ENCODE measurements at regions not wholly inside any gene's neighbourhood (a gene's known extent, or its start where the extent isn't known, plus 50 kb on each side); places are given as distances from the start of the nearest gene placed in this dataset.
"Not testable (repeated sequence)": the region's sequence is repeated elsewhere in the genome, so short reads cannot be mapped to it uniquely, and the experiment has no call there.

- Histone ChIP-seq H3K9ac (no peak overlapping the region), H3K9me3 (no peaks in the 10 kb centered on the region), H3K4me2 (no peak overlapping the region), H3K4me3 (no peak overlapping the region), H4K20me1 (no peaks in the 10 kb centered on the region), H3K27me3 (no peaks in the 10 kb centered on the region), H3K36me3 (no peaks in the 10 kb centered on the region), H3K27ac (no peak overlapping the region), H3K4me1 (peaks cover 9% of the 10 kb centered on the region)
- TF ChIP-seq Cebpa-rat (IDR thresholded peaks at IDR 0.05), result no peak
Measured at GRCh38 chr12:66808606-66809005, 129.7 kb upstream of the GRIP1 start.

- no peak for TF ChIP-seq Cebpa-rat (IDR thresholded peaks at IDR 0.05)
- Histone ChIP-seq H4K20me1 (no peaks in the 10 kb centered on the region), H3K9ac (no peak overlapping the region), H3K36me3 (no peaks in the 10 kb centered on the region), H3K4me2 (peak overlapping the region; percentile 40), H3K27ac (no peak overlapping the region), H3K27me3 (no peaks in the 10 kb centered on the region), H3K9me3 (no peaks in the 10 kb centered on the region), H3K4me1 (peaks cover 12% of the 10 kb centered on the region), H3K4me3 (no peak overlapping the region)
Measured at GRCh38 chr12:66813137-66813892, 134.4 kb upstream of the GRIP1 start.

- H3K4me2 ChIP-seq, result no peak overlapping the region
- H3K9ac ChIP-seq, result no peak overlapping the region
- H3K36me3 ChIP-seq, result no peaks in the 10 kb centered on the region
- no peak overlapping the region for H3K4me3 ChIP-seq
- no peak overlapping the region for H3K27ac ChIP-seq
- H3K4me1 ChIP-seq, result peaks cover 11% of the 10 kb centered on the region; the same call in 1 of the 2 replicates
- no peaks in the 10 kb centered on the region for H3K9me3 ChIP-seq
- TF ChIP-seq Cebpa-rat (IDR thresholded peaks at IDR 0.05), result no peak
- H3K27me3 ChIP-seq, result no peaks in the 10 kb centered on the region
- no peaks in the 10 kb centered on the region for H4K20me1 ChIP-seq
Measured at GRCh38 chr12:66819587-66819986, 140.7 kb upstream of the GRIP1 start.

DNA sequence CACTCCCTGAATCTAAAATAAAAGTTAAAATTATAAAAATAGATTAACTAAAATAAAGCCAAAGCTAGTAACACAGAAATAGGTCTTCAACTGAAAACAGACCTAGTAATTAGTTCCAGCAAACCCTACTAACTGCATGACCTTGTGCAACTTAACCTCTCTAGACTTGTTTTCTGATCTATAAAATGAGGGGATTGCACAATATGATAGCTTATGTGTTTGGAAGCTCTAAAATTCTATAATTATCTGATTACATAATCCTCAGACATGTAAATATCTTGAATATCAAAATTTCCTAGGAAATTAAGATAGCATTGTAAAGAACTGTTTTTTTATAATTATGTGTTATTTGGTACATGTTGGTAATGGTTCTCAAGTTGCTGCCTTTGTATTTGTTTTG is 144.1 kb upstream of the GRIP1 start:
- Histone ChIP-seq H4K20me1 (no peaks in the 10 kb centered on the region), H3K9me3 (no peaks in the 10 kb centered on the region), H3K4me2 (no peak overlapping the region), H3K36me3 (no peaks in the 10 kb centered on the region), H3K27me3 (no peaks in the 10 kb centered on the region), H3K9ac (no peak overlapping the region), H3K27ac (no peak overlapping the region), H3K4me3 (no peak overlapping the region), H3K4me1 (peaks cover 11% of the 10 kb centered on the region)
- TF ChIP-seq Cebpa-rat (IDR thresholded peaks at IDR 0.05), result no peak; the same call in 1 of the 2 replicates

DNA sequence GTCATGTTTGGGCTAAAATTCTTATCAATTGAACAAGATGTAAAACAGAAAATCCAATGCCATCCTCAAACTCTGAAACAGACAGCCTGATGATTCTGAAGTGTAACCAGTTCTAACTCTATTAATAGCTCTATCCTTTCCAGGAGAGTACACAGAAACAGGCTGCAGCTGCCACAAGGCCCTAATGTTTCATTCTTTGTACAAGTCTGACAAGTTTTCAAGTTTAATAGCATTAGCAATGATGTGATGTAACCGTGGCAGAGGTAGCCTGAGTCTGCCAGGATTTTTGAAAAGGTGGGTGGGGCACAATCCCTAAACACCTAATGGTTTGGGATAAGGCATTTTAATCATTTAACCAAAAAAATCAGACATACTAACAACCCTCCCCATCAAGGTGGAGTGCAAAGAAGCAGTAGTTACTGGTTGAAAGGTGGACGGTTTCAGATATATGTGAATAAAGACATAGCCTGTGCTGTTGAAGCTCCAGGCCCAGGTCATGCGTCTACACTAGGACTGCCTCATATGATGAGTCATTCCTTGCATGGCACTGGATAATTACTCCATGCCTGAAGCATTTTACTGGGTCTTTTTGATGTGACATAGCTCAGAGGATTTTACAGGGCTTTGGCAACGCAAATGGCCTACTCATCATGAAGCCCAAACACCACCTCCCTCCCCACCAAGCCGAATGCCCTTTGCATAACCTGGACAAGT is 145.1 kb upstream of the GRIP1 start:
- H3K4me3 ChIP-seq, result no peak overlapping the region
- H3K27me3 ChIP-seq, result no peaks in the 10 kb centered on the region
- no peak for TF ChIP-seq Cebpa-rat (IDR thresholded peaks at IDR 0.05)
- H4K20me1 ChIP-seq, result no peaks in the 10 kb centered on the region
- H3K9me3 ChIP-seq, result no peaks in the 10 kb centered on the region
- no peaks in the 10 kb centered on the region for H3K36me3 ChIP-seq
- peaks cover 16% of the 10 kb centered on the region for H3K4me1 ChIP-seq
- no peak overlapping the region for H3K27ac ChIP-seq
- peak overlapping the region; percentile 29 for H3K4me2 ChIP-seq
- H3K9ac ChIP-seq, result no peak overlapping the region

DNA sequence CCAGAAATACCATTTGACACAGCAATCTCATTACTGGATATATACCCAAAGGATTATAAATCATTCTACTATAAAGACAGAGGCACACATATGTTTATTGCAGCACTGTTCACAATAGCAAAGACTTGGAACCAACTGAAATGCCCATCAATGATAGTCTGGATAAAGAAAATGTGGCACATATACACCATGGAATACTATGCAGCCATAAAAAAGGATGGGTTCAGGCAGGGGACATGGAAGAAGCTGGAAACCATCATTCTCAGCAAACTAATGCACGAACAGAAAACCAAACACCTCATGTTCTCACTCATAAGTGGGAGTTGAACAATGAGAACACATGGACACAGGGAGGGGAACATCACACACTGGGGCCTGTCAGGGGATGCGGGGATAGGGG is 147.0 kb upstream of the GRIP1 start:
- not testable (repeated sequence) for H3K27ac ChIP-seq, H3K36me3 ChIP-seq, H4K20me1 ChIP-seq, H3K4me3 ChIP-seq, H3K4me2 ChIP-seq, H3K27me3 ChIP-seq, H3K9ac ChIP-seq, H3K9me3 ChIP-seq
- peaks cover 32% of the 10 kb centered on the region for H3K4me1 ChIP-seq

DNA sequence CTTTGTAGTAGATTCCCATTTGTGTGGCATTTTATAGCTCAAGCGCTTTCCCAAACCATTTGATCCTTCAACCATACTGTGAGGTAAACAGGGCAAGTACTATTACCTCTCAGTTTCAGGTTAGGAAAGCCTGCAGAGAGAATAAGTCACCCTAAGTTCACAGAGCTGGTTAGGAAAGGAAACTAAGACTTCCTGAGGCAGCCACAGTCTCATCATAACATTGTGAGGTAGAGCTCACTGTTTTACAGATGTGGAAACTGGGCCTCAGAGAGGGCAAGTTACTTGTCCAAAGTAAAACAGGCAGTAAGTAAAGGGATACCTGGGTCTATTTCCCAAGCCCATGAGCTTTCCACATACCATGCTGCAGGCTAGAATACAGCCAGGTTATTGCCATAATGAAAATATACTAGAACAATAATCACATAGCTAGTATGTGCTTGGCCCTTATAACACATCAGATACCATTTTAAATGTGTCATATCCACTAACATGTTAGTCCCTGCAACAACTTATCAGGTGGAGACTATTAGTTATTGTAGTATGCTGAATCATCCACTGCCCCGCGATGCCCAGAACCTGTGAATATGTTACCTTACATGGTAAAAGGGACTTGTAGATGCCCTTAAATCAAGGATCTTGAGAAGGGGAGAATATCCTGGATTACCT is 150.9 kb upstream of the GRIP1 start:
- Histone ChIP-seq H3K27me3 (no peaks in the 10 kb centered on the region), H3K4me3 (no peak overlapping the region), H3K4me1 (peaks cover 21% of the 10 kb centered on the region), H3K9me3 (no peaks in the 10 kb centered on the region), H3K9ac (no peak overlapping the region), H3K27ac (peak overlapping the region; percentile 33; the same call in 1 of the 2 replicates), H3K36me3 (no peaks in the 10 kb centered on the region), H4K20me1 (no peaks in the 10 kb centered on the region), H3K4me2 (peak overlapping the region; percentile 71)
- TF ChIP-seq Cebpa-rat (IDR thresholded peaks at IDR 0.05), result no peak

GRCh38 chr12:66831495-66831894 is 152.6 kb upstream of the GRIP1 start:
- Histone ChIP-seq H3K4me2 (no peak overlapping the region), H3K27ac (no peak overlapping the region), H3K9me3 (no peaks in the 10 kb centered on the region), H3K4me3 (no peak overlapping the region), H4K20me1 (no peaks in the 10 kb centered on the region), H3K36me3 (no peaks in the 10 kb centered on the region), H3K27me3 (no peaks in the 10 kb centered on the region), H3K4me1 (peaks cover 21% of the 10 kb centered on the region), H3K9ac (no peak overlapping the region)
- no peak for TF ChIP-seq Cebpa-rat (IDR thresholded peaks at IDR 0.05)

DNA sequence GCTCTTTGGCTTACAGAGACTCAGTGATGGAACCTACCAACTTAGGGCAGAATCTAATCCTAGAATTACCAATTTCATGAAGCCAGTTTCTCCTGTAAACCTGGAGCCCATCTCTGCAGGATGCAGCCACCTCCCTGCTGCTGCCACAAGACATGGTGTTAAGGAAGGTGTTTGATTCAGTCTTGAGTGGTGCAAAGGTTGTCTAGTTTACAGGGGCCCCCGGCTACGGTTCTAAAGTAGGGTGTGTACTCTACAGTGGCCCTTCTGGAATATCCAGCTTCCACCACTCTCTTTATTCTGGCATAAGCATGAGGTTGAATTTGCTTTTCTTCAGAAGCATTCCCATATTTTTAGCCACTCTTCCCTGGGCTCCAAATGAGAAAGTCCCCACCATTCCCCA is 154.1 kb upstream of the GRIP1 start:
- H3K4me2 ChIP-seq, result no peak overlapping the region
- no peaks in the 10 kb centered on the region for H3K9me3 ChIP-seq
- peaks cover 21% of the 10 kb centered on the region for H3K4me1 ChIP-seq
- no peaks in the 10 kb centered on the region for H4K20me1 ChIP-seq
- no peaks in the 10 kb centered on the region for H3K36me3 ChIP-seq
- TF ChIP-seq Cebpa-rat (IDR thresholded peaks at IDR 0.05), result no peak
- no peaks in the 10 kb centered on the region for H3K27me3 ChIP-seq
- no peak overlapping the region for H3K9ac ChIP-seq
- no peak overlapping the region for H3K4me3 ChIP-seq
- no peak overlapping the region for H3K27ac ChIP-seq
